BJ (cell line): ENCODE measurements at regions not wholly inside any gene's neighbourhood (a gene's known extent, or its start where the extent isn't known, plus 50 kb on each side); places are given as distances from the start of the nearest gene placed in this dataset.

ENCODE experiments used
- CTCF ChIA-PET: fragments of 350-600 bp; formaldehyde crosslinking; extraction: SDS; loops from one replicate; lab custom pipeline; 2021; ENCODE audit warnings: antibody characterized with exemption, inconsistent platforms; lab: Yijun Ruan, JAX
- POLR2A ChIA-PET: fragments of 300-600 bp; sonication (Branson Sonifier 250); formaldehyde crosslinking; extraction: SDS; loops from one replicate; lab custom pipeline; 2021; ENCODE audit warnings: antibody characterized with exemption; lab: Charles Lee
- DNase-seq: peaks from one replicate; pipeline ENCODE4 v3.0.0-alpha.2; 2011; ENCODE audit warnings: low read depth
- H3K27me3 ChIP-seq: 2 replicates; pipeline ENCODE4 v1.6.0; 2011; ENCODE audit warnings: low read length; ENCODE audit not compliant: control insufficient read depth, insufficient read depth
- H3K36me3 ChIP-seq: 2 replicates; pipeline ENCODE4 v1.5.1; 2011; ENCODE audit warnings: low read length; ENCODE audit not compliant: control insufficient read depth, insufficient read depth
- H3K4me3 ChIP-seq: 2 replicates; pipeline ENCODE4 v1.5.1; 2011; ENCODE audit warnings: low read depth, mild to moderate bottlenecking, control low read depth, low read length
- TF ChIP-seq, protein P1 (sequence below): IDR thresholded peaks from 2 replicates; pipeline ENCODE4 v1.5.1; 2011; ENCODE audit warnings: low read depth, mild to moderate bottlenecking, control low read depth, inconsistent platforms, low read length, moderate library complexity; ENCODE audit not compliant: insufficient read depth

DNA sequence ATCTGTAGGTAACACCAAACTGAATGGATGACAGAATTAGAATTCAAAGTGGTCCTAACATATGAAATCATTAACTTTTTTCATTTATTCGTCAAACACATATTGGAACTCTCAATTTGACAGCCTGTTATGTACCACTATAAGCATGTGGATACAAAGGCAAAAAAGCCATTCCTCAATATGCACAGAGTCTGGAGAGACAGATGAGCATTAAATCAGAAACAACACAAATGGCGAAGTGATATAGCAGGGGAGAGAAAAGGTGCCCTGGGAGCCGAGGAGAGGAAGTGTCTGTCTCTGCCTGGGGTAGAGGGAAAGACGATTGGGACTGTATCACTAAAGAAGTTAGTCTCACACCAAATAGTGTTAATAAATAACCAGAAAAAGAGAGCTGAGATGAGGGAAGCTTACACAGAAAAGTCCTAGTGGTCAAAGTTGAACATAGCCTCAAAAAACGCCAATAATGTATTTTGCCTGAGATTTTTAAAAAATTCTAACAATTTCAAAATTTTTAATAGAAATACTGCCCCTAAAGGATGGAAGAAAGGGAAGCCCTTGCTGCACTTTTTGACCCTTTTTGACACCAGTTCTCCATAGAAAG is 417.5 kb downstream of the TUSC7 start:
- POLR2A ChIA-PET: no interaction called here
- H3K4me3 ChIP-seq: no peak overlapping the region
- TF ChIP-seq, protein P1, sequence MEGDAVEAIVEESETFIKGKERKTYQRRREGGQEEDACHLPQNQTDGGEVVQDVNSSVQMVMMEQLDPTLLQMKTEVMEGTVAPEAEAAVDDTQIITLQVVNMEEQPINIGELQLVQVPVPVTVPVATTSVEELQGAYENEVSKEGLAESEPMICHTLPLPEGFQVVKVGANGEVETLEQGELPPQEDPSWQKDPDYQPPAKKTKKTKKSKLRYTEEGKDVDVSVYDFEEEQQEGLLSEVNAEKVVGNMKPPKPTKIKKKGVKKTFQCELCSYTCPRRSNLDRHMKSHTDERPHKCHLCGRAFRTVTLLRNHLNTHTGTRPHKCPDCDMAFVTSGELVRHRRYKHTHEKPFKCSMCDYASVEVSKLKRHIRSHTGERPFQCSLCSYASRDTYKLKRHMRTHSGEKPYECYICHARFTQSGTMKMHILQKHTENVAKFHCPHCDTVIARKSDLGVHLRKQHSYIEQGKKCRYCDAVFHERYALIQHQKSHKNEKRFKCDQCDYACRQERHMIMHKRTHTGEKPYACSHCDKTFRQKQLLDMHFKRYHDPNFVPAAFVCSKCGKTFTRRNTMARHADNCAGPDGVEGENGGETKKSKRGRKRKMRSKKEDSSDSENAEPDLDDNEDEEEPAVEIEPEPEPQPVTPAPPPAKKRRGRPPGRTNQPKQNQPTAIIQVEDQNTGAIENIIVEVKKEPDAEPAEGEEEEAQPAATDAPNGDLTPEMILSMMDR: no peak
- CTCF ChIA-PET: no interaction called here
- no peak for DNase-seq
- no peaks in the 10 kb centered on the region for H3K27me3 ChIP-seq
- H3K36me3 ChIP-seq: no peaks in the 10 kb centered on the region

DNA sequence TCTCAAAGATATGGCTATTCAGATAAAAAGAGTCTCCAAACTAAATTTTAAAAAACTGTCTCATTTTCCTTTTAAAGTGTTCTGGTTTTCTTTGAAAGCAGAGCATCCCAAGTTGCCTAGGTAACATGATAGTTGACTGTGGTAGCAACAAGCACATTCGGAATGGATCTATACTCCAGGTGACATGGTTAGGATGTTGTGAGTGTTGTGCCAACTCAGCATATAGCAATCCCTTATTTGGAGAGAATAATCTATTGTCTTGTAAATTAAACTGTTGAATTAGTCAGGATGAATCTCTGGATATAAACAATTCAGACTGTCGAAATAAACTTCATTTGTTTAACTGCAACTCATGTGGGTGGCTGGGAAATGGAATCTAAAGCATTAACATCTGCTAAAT is 418.6 kb downstream of the TUSC7 start:
- Histone ChIP-seq H3K36me3 (no peaks in the 10 kb centered on the region), H3K4me3 (no peak overlapping the region), H3K27me3 (no peaks in the 10 kb centered on the region)
- TF ChIP-seq, protein P1: no peak
- ChIA-PET CTCF (no interaction called here), POLR2A (no interaction called here)
- DNase-seq: no peak

DNA sequence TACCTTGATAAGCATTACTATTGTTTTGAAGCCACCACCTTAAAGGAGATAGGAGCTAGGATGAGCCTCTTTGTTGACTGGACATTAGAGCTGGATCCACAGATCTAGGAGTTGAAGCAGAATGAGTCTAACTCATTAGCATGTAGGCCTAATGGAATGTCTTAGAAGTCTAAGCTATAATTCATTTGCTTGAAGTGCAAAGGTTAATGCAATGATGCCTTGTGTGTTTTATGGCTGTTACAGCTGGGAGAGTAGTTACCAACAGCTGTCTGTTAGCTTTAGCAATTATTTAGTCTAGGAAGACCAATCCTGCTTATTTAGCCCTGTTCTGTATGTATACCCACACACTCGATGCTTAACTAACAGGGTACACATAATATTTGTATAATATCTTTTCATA is 419.3 kb downstream of the TUSC7 start:
- CTCF ChIA-PET: interaction anchor here (0.8 to 1.3 kb wide), 2 partner anchors 14 to 17 kb away, joined by 3 to 5 read pairs; no protein-coding TSS in a partner anchor
- Histone ChIP-seq H3K36me3 (no peaks in the 10 kb centered on the region), H3K4me3 (no peak overlapping the region), H3K27me3 (no peaks in the 10 kb centered on the region)
- TF ChIP-seq, protein P1: no peak
- no peak for DNase-seq
- POLR2A ChIA-PET: no interaction called here

DNA sequence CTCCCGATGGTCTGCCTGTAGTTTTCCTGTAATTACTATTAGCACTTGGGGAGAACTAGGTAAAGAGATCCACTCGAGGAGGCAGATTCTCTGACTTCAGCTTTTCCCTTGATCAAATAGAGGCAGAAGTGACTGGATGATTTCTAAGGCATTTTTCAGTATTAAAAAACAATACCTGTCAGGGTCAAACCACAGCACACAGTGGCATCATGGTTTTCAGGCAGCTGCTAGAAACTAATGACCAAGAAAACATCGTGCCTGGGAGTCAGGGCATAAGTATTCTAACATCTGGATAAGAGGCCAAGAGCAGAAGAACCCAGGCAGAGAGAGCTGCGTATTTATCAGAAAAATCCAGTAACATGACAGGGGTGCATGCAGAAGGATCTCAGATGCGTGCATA is 419.9 kb downstream of the TUSC7 start:
- TF ChIP-seq, protein P1: no peak
- ChIA-PET CTCF (interaction anchor here (0.8 to 1.3 kb wide), 2 partner anchors 14 to 16 kb away, joined by 3 to 5 read pairs; no protein-coding TSS in a partner anchor), POLR2A (no interaction called here)
- no peak for DNase-seq
- H3K36me3 ChIP-seq: no peaks in the 10 kb centered on the region
- no peak overlapping the region for H3K4me3 ChIP-seq
- no peaks in the 10 kb centered on the region for H3K27me3 ChIP-seq

DNA sequence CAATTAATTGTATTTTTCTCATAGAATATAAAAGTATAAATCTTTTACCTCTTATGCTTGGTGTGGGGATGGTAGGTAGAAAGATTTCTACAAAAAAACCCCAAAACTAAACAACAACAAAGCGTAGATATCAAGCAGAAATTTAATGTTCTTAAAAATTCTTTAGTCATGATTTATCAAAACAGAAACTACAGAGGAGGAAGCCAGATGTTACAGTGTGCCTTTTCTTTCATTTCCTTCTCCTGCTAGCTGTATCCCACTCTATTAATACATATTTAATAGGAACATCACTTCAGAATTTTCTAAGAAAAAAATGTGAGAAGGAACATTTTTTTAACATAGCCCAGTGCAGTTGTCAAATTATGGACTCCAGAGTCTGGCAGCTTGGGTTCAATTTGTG is 420.6 kb downstream of the TUSC7 start:
- TF ChIP-seq, protein P1: no peak
- Histone ChIP-seq H3K4me3 (no peak overlapping the region), H3K36me3 (no peaks in the 10 kb centered on the region), H3K27me3 (no peaks in the 10 kb centered on the region)
- ChIA-PET POLR2A (interaction anchor here (0.5 kb wide), 1 partner anchor 358 kb away, joined by 3 read pairs; no protein-coding TSS in a partner anchor), CTCF (interaction anchor here (1.3 kb wide), 1 partner anchor 15 kb away, joined by 5 read pairs; no protein-coding TSS in a partner anchor)
- DNase-seq: no peak
